Uterus (tissue), 2 donors: ENCODE measurements at regions not wholly inside any gene's neighbourhood (a gene's known extent, or its start where the extent isn't known, plus 50 kb on each side); places are given as distances from the start of the nearest gene placed in this dataset.

Source experiments
- CTCF ChIP-seq, 4 experiments: fragments of 200-600 bp in 2 of 4; fragments of 450-650 bp in 2 of 4; sonication (generic) in 2 of 4; IDR thresholded peaks; one replicate each; pipeline ENCODE4 v1.5.1; 2016 to 2019; ENCODE audit warnings: antibody characterized with exemption in 4 of 4, mild to moderate bottlenecking in 2 of 4, moderate library complexity in 1 of 4
- POLR2A ChIP-seq, 2 donors: fragments of 450-650 bp; IDR thresholded peaks; one replicate each; pipeline ENCODE4 v1.6.1; 2016; ENCODE audit warnings: antibody characterized with exemption in 2 of 2, mild to moderate bottlenecking in 1 of 2, moderate library complexity in 1 of 2

GRCh38 chr12:90128526-90128925 lies 419.9 kb upstream of the ATP2B1 start:
- TF ChIP-seq CTCF (IDR thresholded peaks at IDR 0.05), result no peak
- TF ChIP-seq POLR2A (IDR thresholded peaks at IDR 0.05), result no peak
